NCI-H748 treated with DMSO at 0.1 percent for 48 hours (cell line): ENCODE measurements at regions not wholly inside any gene's neighbourhood (a gene's known extent, or its start where the extent isn't known, plus 50 kb on each side); places are given as distances from the start of the nearest gene placed in this dataset.
A peak's percentile ranks its signal among the peaks of the same experiment; 100 is the strongest.

ENCODE experiments used
- DNase-seq: peaks from one replicate; lab custom pipeline; 2025; lab: John Stamatoyannopoulos, UW

DNA sequence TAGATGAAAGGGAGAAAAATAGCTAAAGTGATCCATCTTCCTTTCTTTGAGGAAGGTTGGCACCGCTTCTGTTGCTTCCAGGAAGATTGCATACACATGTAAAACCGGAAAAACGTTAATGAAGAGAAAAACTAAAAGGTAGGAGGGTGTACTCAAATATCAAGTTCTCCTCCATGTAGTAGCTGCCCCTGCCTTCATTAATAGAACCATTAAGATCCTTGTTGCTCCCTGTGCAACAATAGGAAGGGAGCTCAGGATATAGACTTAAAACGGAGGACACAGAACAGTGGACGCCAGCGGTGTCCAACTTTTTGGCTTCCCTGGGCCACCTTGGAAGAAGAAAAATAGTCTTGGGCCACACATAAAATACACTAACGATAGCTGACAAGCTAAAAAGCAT, 118.9 kb downstream of the TMEM174 start:
- DNase-seq, result no peak

GRCh38 chr5:73290242-73290641, 117.2 kb downstream of the TMEM174 start:
- DNase-seq, result no peak

DNA sequence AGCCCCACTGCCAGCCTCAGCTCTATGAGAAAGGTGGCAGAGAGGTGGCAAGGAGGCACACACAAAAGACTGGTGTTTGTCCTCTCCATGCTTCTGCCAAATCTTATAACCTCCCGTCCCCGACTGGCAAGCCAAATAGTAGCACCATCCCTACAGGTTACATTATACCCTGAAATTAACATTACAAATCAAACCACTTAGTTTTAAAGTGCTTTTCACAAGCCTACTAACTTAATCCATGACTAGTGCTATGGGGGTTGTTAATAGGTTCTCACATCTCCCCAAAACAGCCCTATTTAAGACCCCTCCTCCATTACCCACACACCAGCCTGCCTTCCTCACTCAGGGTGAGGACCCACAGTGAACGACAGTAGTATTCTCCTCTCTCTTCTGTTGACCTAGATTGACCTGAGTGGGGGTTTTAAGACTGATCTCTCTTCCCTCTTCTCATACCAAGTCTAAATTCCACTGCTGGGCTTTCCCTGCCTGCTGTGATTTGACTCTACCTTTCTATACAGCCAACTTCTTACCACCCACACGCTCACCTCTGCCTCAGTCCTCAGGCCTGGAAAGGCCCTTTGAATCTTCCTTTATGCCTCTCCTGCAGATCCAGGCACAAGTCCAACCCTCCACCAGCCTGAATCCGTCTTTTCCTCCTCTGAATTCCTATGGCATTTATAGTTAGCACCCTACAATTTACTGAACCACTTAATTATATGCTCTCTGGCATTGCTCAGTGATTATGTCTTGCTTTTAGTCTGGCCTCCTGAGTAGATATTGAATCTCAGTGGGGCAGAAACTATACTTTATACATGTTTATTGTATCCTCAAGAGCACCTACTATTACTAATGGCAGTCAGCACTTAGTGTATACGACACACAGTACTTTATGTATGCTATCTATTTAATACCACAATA, 116.1 kb downstream of the TMEM174 start:
- DNase-seq, result no peak

GRCh38 chr5:73286896-73287295, 113.9 kb downstream of the TMEM174 start:
- no peak for DNase-seq

DNA sequence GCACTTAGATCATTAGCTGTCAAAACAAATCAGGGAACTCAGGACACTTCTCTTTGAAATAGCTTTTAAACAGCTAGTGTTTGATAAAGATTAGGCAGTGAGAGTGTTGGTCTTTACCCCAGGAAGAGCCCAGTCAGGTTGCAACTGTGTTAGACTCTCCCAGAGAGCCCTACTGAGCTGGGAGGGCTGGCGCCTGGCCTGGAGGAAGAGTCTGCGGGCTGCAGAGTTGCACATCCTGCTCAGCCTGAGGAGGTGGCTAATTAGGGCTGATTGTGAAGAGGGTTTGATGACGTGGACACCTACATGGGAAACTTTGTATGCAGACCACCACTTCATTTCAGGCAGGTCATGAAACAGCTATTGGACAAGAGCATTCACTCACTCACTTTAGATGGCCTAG, 112.0 kb downstream of the TMEM174 start:
- DNase-seq, result no peak

GRCh38 chr5:73284220-73284795, 111.3 kb downstream of the TMEM174 start:
- no peak for DNase-seq

DNA sequence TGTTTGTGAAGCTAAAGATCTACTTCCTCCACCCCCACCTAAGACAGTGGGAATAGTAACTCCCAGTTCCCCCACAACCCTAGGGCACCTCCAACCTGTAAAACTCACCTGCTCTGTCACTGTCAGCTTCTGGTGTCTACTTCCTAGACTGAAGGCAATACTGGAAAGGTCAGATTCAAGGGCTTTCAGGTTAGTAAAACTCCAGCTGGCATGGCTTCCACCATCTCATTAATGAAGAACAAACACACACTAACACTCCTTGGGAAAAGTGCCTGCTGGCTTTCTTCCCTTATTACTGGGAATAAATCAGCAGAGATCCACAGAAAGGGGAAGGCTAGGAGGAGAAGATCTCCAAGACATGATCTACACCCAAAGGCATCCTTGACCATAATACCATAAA, 109.9 kb downstream of the TMEM174 start:
- peak; percentile 34 for DNase-seq

DNA sequence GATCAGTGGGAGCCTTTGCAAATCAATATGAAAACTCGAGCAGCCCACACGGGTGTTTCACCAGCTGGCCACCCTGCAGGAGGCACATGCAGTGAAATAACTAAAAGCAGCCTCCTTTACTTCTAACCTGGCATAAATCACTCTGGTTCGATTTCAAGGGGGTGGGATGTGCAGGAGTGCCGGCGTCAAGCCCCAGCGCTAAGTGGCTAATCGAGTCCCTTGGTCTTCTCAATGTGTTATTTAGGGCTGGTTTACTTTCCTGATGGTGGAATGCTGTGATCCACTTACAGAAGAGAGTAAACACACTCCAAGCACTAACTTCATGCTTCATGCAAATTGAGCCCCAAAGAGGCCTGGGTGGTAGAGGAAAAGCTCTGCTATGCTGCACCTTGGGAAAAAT, 109.4 kb downstream of the TMEM174 start:
- DNase-seq, result peak; percentile 70

GRCh38 chr5:73280821-73281746, 108.1 kb downstream of the TMEM174 start:
- peak; percentile 95 for DNase-seq

- no peak for DNase-seq
Observed at GRCh38 chr5:73280386-73280785, 107.4 kb downstream of the TMEM174 start.

DNA sequence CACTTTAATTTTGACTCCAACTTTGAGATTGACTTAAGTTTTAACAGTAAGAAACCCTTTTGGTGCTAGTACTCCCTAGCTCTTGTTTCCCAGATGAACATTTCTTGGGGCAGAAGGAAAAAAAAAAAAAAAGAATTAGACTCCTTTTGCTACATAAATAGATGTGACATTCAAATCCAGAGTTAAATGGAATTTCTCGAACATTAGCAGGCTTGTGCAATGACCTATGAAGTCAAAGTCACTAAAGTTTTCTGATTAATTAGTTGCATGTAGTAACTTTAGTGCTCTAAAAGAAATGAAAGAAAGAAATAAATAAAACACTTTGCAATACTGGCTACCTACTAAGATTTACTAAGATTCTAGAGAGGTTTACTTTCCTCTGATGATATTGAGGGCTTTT, 106.8 kb downstream of the TMEM174 start:
- DNase-seq, result no peak

GRCh38 chr5:73278693-73279092, 105.7 kb downstream of the TMEM174 start:
- no peak for DNase-seq

DNA sequence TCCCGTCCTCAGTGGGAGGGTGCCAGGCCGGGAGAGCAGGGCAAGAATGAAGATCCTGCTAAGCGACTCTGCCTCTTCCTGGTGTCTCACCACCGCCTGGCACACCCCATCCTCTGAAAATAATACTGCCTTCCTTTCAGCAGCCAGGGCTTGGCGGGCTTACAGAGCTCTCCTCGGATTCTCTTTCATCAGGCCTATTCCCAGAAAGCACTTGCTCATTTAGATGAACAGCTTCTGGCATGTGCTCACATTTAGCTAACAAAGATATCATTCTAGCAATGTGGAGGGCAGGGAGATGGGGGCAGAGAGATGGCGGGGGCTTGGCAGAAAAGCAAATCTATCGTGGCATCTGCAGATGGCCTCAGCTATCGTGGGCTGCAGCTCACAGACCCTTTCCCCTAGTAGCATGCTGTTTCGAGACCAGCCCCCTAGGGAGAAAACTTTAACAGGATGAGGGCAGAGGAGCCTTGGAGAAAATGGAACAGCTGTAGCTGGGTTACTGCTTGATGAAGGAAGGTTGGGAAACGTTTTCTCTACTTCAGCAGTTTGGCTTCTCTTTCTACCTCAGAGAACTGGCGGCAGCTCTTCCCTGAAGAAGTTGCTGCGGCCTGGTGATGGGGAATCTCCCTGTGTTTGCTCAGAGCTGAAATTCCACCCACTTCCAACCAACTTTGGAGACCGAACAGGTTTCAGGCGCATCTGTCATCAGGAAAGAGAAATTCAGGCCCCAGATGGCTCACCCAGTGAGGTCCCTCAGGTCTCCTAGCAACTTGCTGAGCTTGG, 102.1 kb downstream of the TMEM174 start:
- DNase-seq, result no peak

GRCh38 chr5:73274121-73274520, 101.1 kb downstream of the TMEM174 start:
- DNase-seq, result no peak

DNA sequence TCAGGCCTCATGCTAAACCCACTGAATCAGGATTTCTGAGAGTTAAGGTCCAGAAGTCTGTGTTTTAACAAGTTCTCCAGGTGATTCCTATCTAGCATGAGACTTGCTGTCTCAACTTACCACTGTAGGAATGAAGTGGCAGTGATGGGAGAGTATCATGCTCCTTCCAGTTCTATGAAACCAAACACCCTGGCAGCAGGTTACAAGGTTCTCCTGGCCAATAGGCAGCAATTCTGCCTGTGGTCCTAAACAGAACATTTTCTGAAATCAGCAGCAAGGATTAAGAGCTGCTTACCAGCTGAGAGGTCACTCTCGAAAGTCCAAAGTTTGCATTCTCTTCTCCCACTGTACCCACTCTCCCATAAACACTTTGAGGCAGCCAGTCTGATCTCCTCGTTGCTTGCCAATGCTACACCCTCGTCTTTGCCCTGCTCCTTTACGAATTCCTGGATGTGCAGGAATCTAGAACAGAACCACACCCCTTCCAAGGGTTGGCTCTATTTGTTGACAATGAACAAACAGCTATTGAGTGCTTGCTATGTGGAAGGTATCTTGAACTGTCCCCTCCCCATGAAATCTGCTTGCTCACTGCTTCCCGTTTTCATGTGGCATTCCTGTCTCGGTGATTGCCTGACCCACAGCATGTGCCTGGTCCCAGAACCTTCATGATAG, 100.5 kb downstream of the TMEM174 start:
- no peak for DNase-seq

GRCh38 chr5:73272351-73272750, 99.4 kb downstream of the TMEM174 start:
- no peak for DNase-seq

DNA sequence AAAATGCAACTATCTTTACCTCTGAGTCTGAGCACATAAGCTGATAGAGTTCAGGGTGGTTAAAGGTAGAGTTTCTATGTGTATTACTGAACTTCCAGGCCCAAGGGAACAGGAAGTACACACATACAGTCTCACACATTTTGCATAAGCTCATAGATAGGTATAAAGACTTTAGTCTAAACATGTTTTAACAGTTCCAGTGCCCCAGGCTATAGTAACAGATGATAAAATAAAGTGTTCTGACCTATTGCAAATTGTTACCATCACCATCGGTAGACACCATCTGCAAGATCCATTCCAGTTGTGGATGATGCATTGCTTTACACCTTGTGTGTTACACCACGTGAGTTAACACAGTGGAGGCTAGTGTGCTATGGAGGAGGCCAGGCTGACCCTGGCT, 95.8 kb downstream of the TMEM174 start:
- DNase-seq, result no peak

DNA sequence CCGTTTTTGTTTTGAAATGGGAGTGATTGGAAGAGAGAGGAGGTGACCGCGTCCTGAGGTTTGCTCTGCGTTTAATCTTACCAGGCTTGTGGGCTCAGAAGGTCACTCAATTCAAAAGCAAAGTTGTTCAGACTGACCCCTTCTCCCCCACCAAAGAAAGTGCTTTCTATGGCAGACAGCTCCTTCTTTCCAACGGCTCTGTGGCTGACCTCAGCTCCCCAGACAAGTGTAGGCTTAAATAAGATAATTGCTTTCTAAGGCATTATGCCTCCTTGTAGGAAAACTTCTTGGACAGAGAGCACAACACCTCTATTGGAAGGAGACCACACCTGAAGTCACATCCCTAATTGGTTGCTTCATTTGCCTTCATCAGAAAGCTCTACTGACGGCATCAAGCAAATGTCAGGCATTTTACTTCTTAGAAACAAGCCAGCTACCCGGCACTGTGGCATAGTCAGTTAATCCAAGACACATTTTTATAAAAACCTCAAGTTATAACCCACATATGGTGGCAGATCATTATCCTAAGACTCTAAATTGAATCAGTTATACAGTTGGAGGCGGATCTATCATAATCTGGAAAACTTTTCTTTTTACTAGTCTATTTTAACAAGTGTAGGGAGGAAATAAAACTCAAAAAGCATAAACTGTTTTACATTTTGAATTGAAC, 94.9 kb downstream of the TMEM174 start:
- DNase-seq, result no peak

DNA sequence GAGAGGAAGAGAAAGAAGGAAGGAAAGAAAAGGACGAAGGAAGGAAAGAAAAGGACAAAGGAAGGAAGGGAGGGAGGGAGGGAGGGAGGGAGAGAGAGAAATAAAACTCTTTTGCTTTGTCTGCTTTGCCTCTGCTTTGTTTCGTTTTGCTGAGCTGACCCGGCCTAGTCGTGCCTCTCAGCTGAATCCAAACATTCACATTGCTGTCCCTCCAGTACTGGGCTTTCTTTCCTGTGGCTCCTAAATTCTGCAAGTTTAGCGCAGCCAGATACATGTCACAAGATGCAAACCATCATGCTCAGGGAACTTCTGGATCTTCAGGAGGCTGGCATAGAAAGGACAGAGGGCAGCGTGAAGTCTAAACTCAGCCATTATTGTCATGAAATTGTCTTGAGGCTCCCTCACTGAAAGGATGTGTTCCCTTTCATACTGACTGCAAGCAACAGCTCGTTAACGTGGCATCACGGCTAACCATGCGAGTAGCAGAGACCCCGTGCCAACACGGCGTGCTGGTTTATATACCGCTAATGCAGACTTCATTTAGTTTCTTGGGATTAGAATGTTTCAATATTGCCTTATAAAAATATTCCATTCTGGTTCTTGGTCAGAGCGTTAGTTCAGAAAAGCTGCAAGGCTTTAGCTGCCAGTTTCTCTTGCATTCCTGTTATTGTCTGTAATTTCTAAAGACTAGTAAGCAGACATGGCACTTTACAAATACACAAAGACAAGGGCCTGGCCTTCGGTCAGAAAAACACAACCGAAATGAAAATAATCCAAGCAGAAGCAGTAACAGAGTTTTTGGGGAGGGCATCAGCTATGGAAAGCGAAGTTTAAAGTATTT, 94.2 kb downstream of the TMEM174 start:
- DNase-seq, result no peak
